Hepatocyte (in vitro differentiated cells): ENCODE measurements at regions not wholly inside any gene's neighbourhood (a gene's known extent, or its start where the extent isn't known, plus 50 kb on each side); places are given as distances from the start of the nearest gene placed in this dataset.

Source experiments
- DNase-seq: peaks from one replicate; pipeline ENCODE4 v3.0.0-alpha.2; 2016; ENCODE audit warnings: low spot score
- H2AFZ ChIP-seq: fragments of 200-600 bp; sonication (generic); 2 replicates; pipeline ENCODE4 v1.6.0; 2016; ENCODE audit warnings: antibody characterized with exemption, mild to moderate bottlenecking
- H3K27ac ChIP-seq: fragments of 200-600 bp; sonication (generic); 2 replicates; pipeline ENCODE4 v1.5.1; 2016; ENCODE audit warnings: mild to moderate bottlenecking
- H3K27me3 ChIP-seq: fragments of 200-600 bp; sonication (generic); 2 replicates; pipeline ENCODE4 v1.6.1; 2016
- H3K36me3 ChIP-seq: fragments of 200-600 bp; sonication (generic); replicated peaks from 2 replicates; pipeline ENCODE4 v1.5.1; 2016; ENCODE audit warnings: low read depth; ENCODE audit not compliant: insufficient read depth
- H3K4me1 ChIP-seq: fragments of 200-600 bp; sonication (generic); 2 replicates; pipeline ENCODE4 v1.5.1; 2016; ENCODE audit warnings: mild to moderate bottlenecking, moderate library complexity; ENCODE audit not compliant: insufficient read depth
- H3K4me2 ChIP-seq: fragments of 200-600 bp; sonication (generic); 2 replicates; pipeline ENCODE4 v1.6.0; 2016
- H3K4me3 ChIP-seq: fragments of 200-600 bp; sonication (generic); 2 replicates; pipeline ENCODE4 v1.5.1; 2016; ENCODE audit warnings: mild to moderate bottlenecking
- H3K79me2 ChIP-seq: fragments of 200-600 bp; sonication (generic); 2 replicates; pipeline ENCODE4 v1.6.0; 2017; ENCODE audit warnings: mild to moderate bottlenecking
- H3K9me2 ChIP-seq: fragments of 200-600 bp; sonication (generic); replicated peaks from 2 replicates; pipeline ENCODE4 v1.6.0; 2017; ENCODE audit warnings: mild to moderate bottlenecking; ENCODE audit not compliant: insufficient read depth
- H3K9me3 ChIP-seq: fragments of 200-600 bp; sonication (generic); 2 replicates; pipeline ENCODE4 v1.5.1; 2016; ENCODE audit warnings: low read depth, mild to moderate bottlenecking
- H4K20me1 ChIP-seq: fragments of 200-600 bp; sonication (generic); 2 replicates; pipeline ENCODE4 v1.6.0; 2016; ENCODE audit warnings: mild to moderate bottlenecking; ENCODE audit not compliant: insufficient read depth, poor library complexity, severe bottlenecking
- EZH2 ChIP-seq: fragments of 200-600 bp; sonication (generic); IDR thresholded peaks from 2 replicates; pipeline ENCODE4 v1.6.1; 2016; ENCODE audit warnings: antibody characterized with exemption, mild to moderate bottlenecking, borderline replicate concordance
- EZH2phosphoT487 ChIP-seq: fragments of 200-600 bp; sonication (generic); IDR thresholded peaks from one replicate; pipeline ENCODE4 v1.6.1; 2018; ENCODE audit warnings: antibody characterized with exemption, mild to moderate bottlenecking, low read depth, moderate library complexity; ENCODE audit not compliant: unreplicated experiment, severe bottlenecking
- WGBS: methylation state at CpG from one replicate; pipeline ENCODE4 v1.1.6; 2016; ENCODE audit warnings: low lambda C conversion rate; ENCODE audit errors: missing lambda C conversion rate; 5-methylcytosine and 5-hydroxymethylcytosine counted together
- TF ChIP-seq, protein P1 (sequence below): fragments of 200-600 bp; sonication (generic); IDR thresholded peaks from 2 replicates; pipeline ENCODE4 v1.5.1; 2016; ENCODE audit warnings: antibody characterized with exemption, mild to moderate bottlenecking; ENCODE audit not compliant: poor library complexity

DNA sequence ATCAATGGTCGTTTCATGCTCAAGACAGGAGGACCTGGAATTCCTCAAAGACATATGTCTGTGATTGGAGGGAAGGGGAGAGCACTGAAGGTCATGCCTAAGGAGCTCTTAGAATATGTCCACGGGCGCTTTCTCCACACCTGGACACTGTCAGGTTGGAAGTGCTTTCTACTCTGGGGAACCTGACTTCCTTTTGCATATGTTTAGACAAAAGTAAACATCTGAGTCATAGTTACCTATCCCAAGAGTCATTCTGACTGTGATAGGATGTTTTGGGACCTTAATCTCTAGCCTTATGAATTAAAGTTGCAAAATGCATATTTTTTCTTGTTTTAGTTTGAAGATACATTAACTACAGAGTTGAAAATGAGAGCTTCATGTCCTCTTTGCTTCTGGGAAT, 251.7 kb downstream of the KLF6 start:
- no peak for DNase-seq
- H3K9me3 ChIP-seq = no peaks in the 10 kb centered on the region
- H4K20me1 ChIP-seq = no peaks in the 10 kb centered on the region
- no peak overlapping the region for H2AFZ ChIP-seq
- no peaks in the 10 kb centered on the region for H3K79me2 ChIP-seq
- TF ChIP-seq, protein P1, sequence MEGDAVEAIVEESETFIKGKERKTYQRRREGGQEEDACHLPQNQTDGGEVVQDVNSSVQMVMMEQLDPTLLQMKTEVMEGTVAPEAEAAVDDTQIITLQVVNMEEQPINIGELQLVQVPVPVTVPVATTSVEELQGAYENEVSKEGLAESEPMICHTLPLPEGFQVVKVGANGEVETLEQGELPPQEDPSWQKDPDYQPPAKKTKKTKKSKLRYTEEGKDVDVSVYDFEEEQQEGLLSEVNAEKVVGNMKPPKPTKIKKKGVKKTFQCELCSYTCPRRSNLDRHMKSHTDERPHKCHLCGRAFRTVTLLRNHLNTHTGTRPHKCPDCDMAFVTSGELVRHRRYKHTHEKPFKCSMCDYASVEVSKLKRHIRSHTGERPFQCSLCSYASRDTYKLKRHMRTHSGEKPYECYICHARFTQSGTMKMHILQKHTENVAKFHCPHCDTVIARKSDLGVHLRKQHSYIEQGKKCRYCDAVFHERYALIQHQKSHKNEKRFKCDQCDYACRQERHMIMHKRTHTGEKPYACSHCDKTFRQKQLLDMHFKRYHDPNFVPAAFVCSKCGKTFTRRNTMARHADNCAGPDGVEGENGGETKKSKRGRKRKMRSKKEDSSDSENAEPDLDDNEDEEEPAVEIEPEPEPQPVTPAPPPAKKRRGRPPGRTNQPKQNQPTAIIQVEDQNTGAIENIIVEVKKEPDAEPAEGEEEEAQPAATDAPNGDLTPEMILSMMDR = no peak
- TF ChIP-seq EZH2phosphoT487 = no peak
- TF ChIP-seq EZH2 = no peak
- H3K27me3 ChIP-seq = no peaks in the 10 kb centered on the region
- no peaks in the 10 kb centered on the region for H3K36me3 ChIP-seq
- H3K9me2 ChIP-seq = no peaks in the 10 kb centered on the region
- H3K4me3 ChIP-seq = no peak overlapping the region
- H3K27ac ChIP-seq = no peak overlapping the region
- H3K4me1 ChIP-seq = peaks cover 5% of the 10 kb centered on the region
- WGBS = 69% methylated on average over 3 of the region's 3 CpGs
- no peak overlapping the region for H3K4me2 ChIP-seq

DNA sequence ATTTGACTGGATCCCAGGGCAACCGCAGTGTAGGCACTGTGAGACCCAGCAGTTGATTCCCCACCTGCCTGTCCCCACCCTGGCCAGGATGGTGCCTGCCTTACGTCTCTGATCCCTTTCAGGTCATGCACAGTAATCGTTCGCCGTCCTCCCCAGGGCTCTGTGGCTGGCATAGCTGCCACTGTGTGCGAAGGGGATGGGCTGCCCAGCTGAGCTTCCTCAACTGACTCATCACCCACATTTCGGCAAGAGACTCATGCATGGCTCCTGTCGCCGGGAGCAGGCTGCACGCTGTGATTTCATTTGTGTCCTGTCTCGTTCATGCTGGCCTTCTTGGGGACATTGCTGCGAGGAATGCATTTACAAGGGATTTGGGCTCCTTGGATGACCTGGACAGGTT, 252.4 kb downstream of the KLF6 start:
- H3K27ac ChIP-seq = no peak overlapping the region

DNA sequence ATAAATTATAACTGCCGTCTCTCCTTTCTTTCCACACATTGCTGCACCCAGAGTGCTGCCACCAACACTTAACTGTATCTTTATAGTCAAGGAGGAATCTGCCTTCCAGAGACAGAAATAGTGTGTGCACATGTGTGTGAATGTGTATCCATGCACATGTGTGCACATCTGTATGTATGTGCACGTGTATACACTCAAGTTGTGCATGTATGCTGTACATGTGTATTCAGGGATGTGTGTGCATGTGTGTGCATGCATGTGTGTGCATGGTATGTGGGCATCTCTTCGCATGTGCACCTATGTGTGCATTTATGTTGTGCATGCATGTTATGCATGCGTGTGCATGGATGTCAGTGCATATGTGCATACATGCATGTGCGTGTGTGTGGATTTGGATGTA, 253.3 kb downstream of the KLF6 start:
- TF ChIP-seq EZH2 = no peak
- TF ChIP-seq, protein P1 = no peak
- TF ChIP-seq EZH2phosphoT487 = no peak
- no peak overlapping the region for H3K4me3 ChIP-seq
- no peaks in the 10 kb centered on the region for H3K27me3 ChIP-seq
- no peak for DNase-seq
- no peaks in the 10 kb centered on the region for H4K20me1 ChIP-seq
- no peaks in the 10 kb centered on the region for H3K9me2 ChIP-seq
- no peak overlapping the region for H3K4me2 ChIP-seq
- no peaks in the 10 kb centered on the region for H3K9me3 ChIP-seq
- no peak overlapping the region for H2AFZ ChIP-seq
- H3K79me2 ChIP-seq = no peaks in the 10 kb centered on the region
- no peaks in the 10 kb centered on the region for H3K4me1 ChIP-seq
- H3K27ac ChIP-seq = no peak overlapping the region
- WGBS = 94% methylated on average over 5 of the region's 5 CpGs
- H3K36me3 ChIP-seq = no peaks in the 10 kb centered on the region

More for the DNA sequence above, 252.4 kb downstream of the KLF6 start:
- no peaks in the 10 kb centered on the region for H3K27me3 ChIP-seq
- no peak for DNase-seq
- H3K36me3 ChIP-seq = no peaks in the 10 kb centered on the region
- no peak overlapping the region for H3K4me2 ChIP-seq
- no peaks in the 10 kb centered on the region for H3K79me2 ChIP-seq
- TF ChIP-seq, protein P1 = no peak
- TF ChIP-seq EZH2phosphoT487 = no peak
- no peak for TF ChIP-seq EZH2
- H3K4me3 ChIP-seq = no peak overlapping the region
- H2AFZ ChIP-seq = no peak overlapping the region
- H3K9me3 ChIP-seq = no peaks in the 10 kb centered on the region
- WGBS = 95% methylated on average over 12 of the region's 12 CpGs
- H3K9me2 ChIP-seq = no peaks in the 10 kb centered on the region
- H4K20me1 ChIP-seq = no peaks in the 10 kb centered on the region
- no peaks in the 10 kb centered on the region for H3K4me1 ChIP-seq
